ENCODE measurements at regions not wholly inside any gene's neighbourhood (a gene's known extent, or its start where the extent isn't known, plus 50 kb on each side); places are given as distances from the start of the nearest gene placed in this dataset.

DNA sequence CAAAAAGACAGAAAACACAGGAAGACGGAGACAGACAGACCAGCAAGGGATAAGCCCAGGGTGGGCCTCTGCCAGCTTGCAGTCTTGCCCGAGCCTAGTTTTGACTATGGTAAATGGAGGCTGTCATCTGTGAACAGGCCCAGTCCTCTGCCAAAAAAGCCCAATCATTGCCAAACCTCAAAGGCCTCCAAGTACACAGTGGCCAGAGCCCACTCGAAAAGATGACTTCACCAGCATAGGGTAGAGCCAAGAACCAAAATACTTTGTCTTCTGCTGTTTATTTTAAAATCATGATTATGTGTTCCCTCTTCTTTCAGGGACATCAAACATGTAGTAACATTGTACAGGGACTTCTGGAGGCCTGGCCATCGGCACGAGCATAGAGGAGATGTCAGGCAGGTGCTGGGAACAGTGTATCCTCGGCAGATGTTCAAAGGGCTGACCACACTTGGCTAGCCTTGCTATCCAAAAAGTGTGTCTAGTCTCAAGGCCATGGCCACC, 66.0 kb downstream of the TTC32 start:
- no peak overlapping the region for H3K27ac ChIP-seq (ENCODE audit: extremely low read length, insufficient read depth, low read length)
- in situ Hi-C loops (cut with HindIII; ENCODE audit: extremely low pct_ligation_motif_present, low pct_unique_long_range_greater_than_20kb) (no loop called here), intact Hi-C loops (cut with micrococcal nuclease; ENCODE audit: unreplicated experiment) (no loop called here)
- no TSS peak for BruUV-seq (replicated peaks)
- no peak for ATAC-seq
- H3K9me3 ChIP-seq (ENCODE audit: low read length), result no peaks in the 10 kb centered on the region
- no peak overlapping the region for H3K4me3 ChIP-seq (replicated peaks in 1 of 3; ENCODE audit: insufficient read depth in 1 of 3, low read depth in 2 of 3, low read length in 3 of 3)
- DNase-seq (ENCODE audit: low spot score), result no peak
- no peak overlapping the region for H2AFZ ChIP-seq (ENCODE audit: low read length)
- H3K36me3 ChIP-seq (replicated peaks in 1 of 2; ENCODE audit: control insufficient read depth in 1 of 2, insufficient read depth in 2 of 2, low read length in 2 of 2), result no peaks in the 10 kb centered on the region
- WGBS (ENCODE audit: low lambda C conversion rate), result 13% methylated on average over 6 of the region's 6 CpGs
- no peak for FAIRE-seq
- no peaks in the 10 kb centered on the region for H3K79me2 ChIP-seq (ENCODE audit: insufficient read depth, low read length)
- H4K20me1 ChIP-seq (ENCODE audit: insufficient read depth, low read length), result no peaks in the 10 kb centered on the region
- H3K27me3 ChIP-seq (ENCODE audit: control insufficient read depth in 1 of 2, insufficient read depth in 2 of 2, low read length in 2 of 2), result peaks cover 0 to 16% of the 10 kb centered on the region in 2 experiments; a peak in 2 of 5 replicates
- ChIA-PET POLR2A (no interaction called here), CTCF (ENCODE audit: low intra/inter-chr PET ratio, low total read pairs) (no interaction called here)
- no peak overlapping the region for H3K9ac ChIP-seq (ENCODE audit: insufficient read depth, low read depth, low read length)
- H3K4me2 ChIP-seq (ENCODE audit: low read depth, low read length), result no peak overlapping the region
- TF ChIP-seq, protein P1, sequence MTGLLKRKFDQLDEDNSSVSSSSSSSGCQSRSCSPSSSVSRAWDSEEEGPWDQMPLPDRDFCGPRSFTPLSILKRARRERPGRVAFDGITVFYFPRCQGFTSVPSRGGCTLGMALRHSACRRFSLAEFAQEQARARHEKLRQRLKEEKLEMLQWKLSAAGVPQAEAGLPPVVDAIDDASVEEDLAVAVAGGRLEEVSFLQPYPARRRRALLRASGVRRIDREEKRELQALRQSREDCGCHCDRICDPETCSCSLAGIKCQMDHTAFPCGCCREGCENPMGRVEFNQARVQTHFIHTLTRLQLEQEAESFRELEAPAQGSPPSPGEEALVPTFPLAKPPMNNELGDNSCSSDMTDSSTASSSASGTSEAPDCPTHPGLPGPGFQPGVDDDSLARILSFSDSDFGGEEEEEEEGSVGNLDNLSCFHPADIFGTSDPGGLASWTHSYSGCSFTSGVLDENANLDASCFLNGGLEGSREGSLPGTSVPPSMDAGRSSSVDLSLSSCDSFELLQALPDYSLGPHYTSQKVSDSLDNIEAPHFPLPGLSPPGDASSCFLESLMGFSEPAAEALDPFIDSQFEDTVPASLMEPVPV (CRISPR knock-in tag; IDR thresholded peaks at IDR 0.05), result no peak
- TF ChIP-seq HDAC1 (CRISPR knock-in tag; IDR thresholded peaks at IDR 0.05) (no peak), DNMT1 (CRISPR knock-in tag; IDR thresholded peaks at IDR 0.05) (no peak), BORCS8-MEF2B (CRISPR knock-in tag; IDR thresholded peaks at IDR 0.05) (no peak), PCBP1 (IDR thresholded peaks at IDR 0.05; ENCODE audit: borderline replicate concordance, low read depth, low read length) (no peak), GATA4 (IDR thresholded peaks at IDR 0.05; ENCODE audit: borderline replicate concordance, low read depth) (no peak), SPEN (CRISPR knock-in tag; IDR thresholded peaks at IDR 0.05; ENCODE audit: low read depth) (no peak), CBX1 (IDR thresholded peaks at IDR 0.05; ENCODE audit: low read depth) (no peak), KAT7 (CRISPR knock-in tag; IDR thresholded peaks at IDR 0.05; ENCODE audit: borderline replicate concordance) (no peak), REPIN1 (CRISPR knock-in tag; IDR thresholded peaks at IDR 0.05; ENCODE audit: borderline replicate concordance, low read depth) (no peak), ZFP62 (CRISPR knock-in tag; IDR thresholded peaks at IDR 0.05) (no peak), KAT8 (CRISPR knock-in tag; IDR thresholded peaks at IDR 0.05) (no peak)
- TF ChIP-seq, protein P2, sequence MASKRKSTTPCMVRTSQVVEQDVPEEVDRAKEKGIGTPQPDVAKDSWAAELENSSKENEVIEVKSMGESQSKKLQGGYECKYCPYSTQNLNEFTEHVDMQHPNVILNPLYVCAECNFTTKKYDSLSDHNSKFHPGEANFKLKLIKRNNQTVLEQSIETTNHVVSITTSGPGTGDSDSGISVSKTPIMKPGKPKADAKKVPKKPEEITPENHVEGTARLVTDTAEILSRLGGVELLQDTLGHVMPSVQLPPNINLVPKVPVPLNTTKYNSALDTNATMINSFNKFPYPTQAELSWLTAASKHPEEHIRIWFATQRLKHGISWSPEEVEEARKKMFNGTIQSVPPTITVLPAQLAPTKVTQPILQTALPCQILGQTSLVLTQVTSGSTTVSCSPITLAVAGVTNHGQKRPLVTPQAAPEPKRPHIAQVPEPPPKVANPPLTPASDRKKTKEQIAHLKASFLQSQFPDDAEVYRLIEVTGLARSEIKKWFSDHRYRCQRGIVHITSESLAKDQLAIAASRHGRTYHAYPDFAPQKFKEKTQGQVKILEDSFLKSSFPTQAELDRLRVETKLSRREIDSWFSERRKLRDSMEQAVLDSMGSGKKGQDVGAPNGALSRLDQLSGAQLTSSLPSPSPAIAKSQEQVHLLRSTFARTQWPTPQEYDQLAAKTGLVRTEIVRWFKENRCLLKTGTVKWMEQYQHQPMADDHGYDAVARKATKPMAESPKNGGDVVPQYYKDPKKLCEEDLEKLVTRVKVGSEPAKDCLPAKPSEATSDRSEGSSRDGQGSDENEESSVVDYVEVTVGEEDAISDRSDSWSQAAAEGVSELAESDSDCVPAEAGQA (IDR thresholded peaks at IDR 0.05; ENCODE audit: low read depth), result no peak
- TF ChIP-seq, protein P2 (CRISPR knock-in tag; IDR thresholded peaks at IDR 0.05; ENCODE audit: borderline replicate concordance), result no peak
- TF ChIP-seq, protein P3, sequence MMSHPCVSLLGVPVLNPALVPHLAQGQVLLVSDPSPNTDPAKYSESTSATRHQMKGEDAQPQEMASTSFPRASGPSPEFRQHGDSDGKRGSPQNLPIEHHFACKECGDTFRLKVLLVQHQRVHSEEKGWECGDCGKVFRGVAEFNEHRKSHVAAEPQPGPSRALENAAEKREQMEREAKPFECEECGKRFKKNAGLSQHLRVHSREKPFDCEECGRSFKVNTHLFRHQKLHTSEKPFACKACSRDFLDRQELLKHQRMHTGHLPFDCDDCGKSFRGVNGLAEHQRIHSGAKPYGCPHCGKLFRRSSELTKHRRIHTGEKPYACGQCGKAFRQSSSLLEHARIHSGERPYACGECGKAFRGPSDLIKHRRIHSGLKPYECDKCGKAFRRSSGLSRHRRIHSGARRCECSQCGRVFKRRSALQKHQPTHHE (CRISPR knock-in tag; IDR thresholded peaks at IDR 0.05; ENCODE audit: borderline replicate concordance), result no peak
- TF ChIP-seq, protein P4, sequence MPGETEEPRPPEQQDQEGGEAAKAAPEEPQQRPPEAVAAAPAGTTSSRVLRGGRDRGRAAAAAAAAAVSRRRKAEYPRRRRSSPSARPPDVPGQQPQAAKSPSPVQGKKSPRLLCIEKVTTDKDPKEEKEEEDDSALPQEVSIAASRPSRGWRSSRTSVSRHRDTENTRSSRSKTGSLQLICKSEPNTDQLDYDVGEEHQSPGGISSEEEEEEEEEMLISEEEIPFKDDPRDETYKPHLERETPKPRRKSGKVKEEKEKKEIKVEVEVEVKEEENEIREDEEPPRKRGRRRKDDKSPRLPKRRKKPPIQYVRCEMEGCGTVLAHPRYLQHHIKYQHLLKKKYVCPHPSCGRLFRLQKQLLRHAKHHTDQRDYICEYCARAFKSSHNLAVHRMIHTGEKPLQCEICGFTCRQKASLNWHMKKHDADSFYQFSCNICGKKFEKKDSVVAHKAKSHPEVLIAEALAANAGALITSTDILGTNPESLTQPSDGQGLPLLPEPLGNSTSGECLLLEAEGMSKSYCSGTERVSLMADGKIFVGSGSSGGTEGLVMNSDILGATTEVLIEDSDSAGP (CRISPR knock-in tag; IDR thresholded peaks at IDR 0.05; ENCODE audit: borderline replicate concordance), result no peak
- no peaks in the 10 kb centered on the region for H3K4me1 ChIP-seq (ENCODE audit: insufficient read depth, low read length)

All from HepG2 (cell line).